ACC112 (cell line): ENCODE measurements at regions not wholly inside any gene's neighbourhood (a gene's known extent, or its start where the extent isn't known, plus 50 kb on each side); places are given as distances from the start of the nearest gene placed in this dataset.

Source experiments
- H2AFZ ChIP-seq: fragments of 200-600 bp; sonication (generic); one replicate; pipeline ENCODE4 v1.6.0; 2017; ENCODE audit warnings: antibody characterized with exemption, low read length; ENCODE audit not compliant: unreplicated experiment
- H3K27ac ChIP-seq: fragments of 200-600 bp; sonication (generic); 2 replicates; pipeline ENCODE4 v1.5.1; 2014; ENCODE audit warnings: low read depth, mild to moderate bottlenecking, antibody characterized with exemption, low read length, moderate library complexity
- H3K27me3 ChIP-seq: fragments of 200-600 bp; sonication (generic); 2 replicates; pipeline ENCODE4 v1.6.1; 2014; ENCODE audit warnings: mild to moderate bottlenecking, antibody characterized with exemption, low read length, moderate library complexity, mixed read lengths; ENCODE audit not compliant: insufficient read depth
- H3K36me3 ChIP-seq: fragments of 200-600 bp; sonication (generic); 2 replicates; pipeline ENCODE4 v1.6.1; 2016; ENCODE audit warnings: mild to moderate bottlenecking, antibody characterized with exemption, low read length, moderate library complexity, mixed read lengths; ENCODE audit not compliant: insufficient read depth
- H3K4me1 ChIP-seq: fragments of 200-600 bp; sonication (generic); one replicate; pipeline ENCODE4 v1.6.1; 2016; ENCODE audit warnings: low read length, mixed read lengths; ENCODE audit not compliant: insufficient read depth, unreplicated experiment, control insufficient read depth
- H3K4me3 ChIP-seq: fragments of 200-600 bp; sonication (generic); 2 replicates; pipeline ENCODE4 v1.5.1; 2014; ENCODE audit warnings: mild to moderate bottlenecking, low read depth, low read length
- H3K79me2 ChIP-seq: fragments of 200-600 bp; sonication (generic); one replicate; pipeline ENCODE4 v1.6.0; 2016; ENCODE audit warnings: low read length; ENCODE audit not compliant: control insufficient read depth, unreplicated experiment, insufficient read depth

DNA sequence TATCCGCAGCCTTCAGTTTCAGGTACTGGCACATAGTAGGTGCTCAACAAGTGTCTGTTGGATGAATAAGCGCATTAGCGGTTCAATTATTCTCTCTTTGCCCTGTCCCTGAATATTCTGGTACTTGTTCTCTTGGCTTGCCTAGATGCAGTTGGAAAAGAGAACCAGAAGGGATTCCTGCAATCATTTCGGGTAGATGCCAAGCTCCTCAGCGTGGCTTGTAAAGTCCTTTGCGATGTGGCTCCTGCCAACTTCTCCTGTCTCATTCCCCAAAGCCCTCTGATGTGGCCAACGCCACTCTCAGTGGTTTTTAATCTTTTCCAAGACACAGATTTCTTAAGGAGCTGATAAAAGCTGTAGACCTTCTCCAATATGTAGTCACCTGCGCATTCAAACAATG, 230.3 kb downstream of the SUDS3 start:
- no peaks in the 10 kb centered on the region for H3K27me3 ChIP-seq
- H3K27ac ChIP-seq = no peak overlapping the region
- H2AFZ ChIP-seq = no peak overlapping the region
- no peaks in the 10 kb centered on the region for H3K4me1 ChIP-seq
- H3K36me3 ChIP-seq = no peaks in the 10 kb centered on the region
- H3K4me3 ChIP-seq = no peak overlapping the region
- H3K79me2 ChIP-seq = no peaks in the 10 kb centered on the region

DNA sequence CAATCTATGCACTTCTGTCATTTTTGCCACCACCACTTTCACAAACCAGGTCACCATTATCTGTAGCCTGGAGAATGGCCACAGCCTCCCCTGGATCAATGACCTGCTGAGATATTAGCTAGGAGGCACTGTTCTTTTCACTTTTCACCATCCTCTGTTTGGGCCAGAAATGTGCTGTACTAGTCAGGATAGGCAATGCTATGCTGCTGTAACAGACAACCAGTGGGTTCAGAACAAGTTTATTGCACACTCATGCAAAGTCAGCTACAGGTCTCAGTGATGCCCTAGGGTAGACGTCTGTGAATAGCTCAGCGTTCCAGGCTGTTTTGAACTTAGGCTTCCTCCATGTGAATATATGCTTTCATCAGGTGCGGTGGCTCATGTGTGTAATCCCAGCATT, 231.5 kb downstream of the SUDS3 start:
- no peaks in the 10 kb centered on the region for H3K36me3 ChIP-seq
- no peaks in the 10 kb centered on the region for H3K27me3 ChIP-seq
- H3K4me1 ChIP-seq = no peaks in the 10 kb centered on the region
- H2AFZ ChIP-seq = no peak overlapping the region
- no peak overlapping the region for H3K27ac ChIP-seq
- H3K4me3 ChIP-seq = no peak overlapping the region
- no peaks in the 10 kb centered on the region for H3K79me2 ChIP-seq

DNA sequence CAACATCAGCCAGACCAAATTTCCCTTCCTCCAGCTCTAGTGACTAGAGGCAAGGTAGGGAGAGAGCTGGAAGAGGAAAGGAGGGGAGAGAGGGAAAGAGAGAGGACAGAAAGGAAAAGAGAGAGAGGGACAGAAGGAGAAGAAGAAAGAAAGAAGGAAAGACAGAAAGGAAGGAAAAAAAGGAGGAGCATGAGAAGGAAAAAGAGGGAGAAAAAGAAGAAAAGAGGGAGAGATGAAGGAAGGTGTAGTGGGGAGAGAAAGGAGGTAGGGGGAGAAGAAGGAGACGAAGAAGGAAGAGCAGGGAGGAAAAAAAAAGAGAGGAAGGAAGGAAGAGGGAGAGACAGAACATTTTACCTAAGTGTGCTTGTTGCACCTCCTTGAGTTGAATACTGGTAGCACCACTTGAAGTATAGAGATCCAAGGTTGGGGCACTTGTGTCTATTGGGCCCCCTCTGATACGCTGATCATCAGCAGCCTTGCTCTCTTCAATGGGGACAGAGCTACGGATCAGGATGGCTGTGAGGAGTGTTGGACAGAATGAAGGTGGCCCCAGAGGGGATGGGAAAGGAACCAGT, 232.5 kb downstream of the SUDS3 start:
- no peaks in the 10 kb centered on the region for H3K4me1 ChIP-seq
- H3K27me3 ChIP-seq = no peaks in the 10 kb centered on the region
- H2AFZ ChIP-seq = no peak overlapping the region
- no peaks in the 10 kb centered on the region for H3K79me2 ChIP-seq
- H3K36me3 ChIP-seq = no peaks in the 10 kb centered on the region
- H3K4me3 ChIP-seq = no peak overlapping the region
- no peak overlapping the region for H3K27ac ChIP-seq

GRCh38 chr12:118611295-118611694, 234.9 kb downstream of the SUDS3 start:
- Histone ChIP-seq H3K4me3 (no peak overlapping the region), H3K27ac (no peak overlapping the region), H3K4me1 (no peaks in the 10 kb centered on the region), H2AFZ (no peak overlapping the region), H3K79me2 (no peaks in the 10 kb centered on the region), H3K36me3 (no peaks in the 10 kb centered on the region), H3K27me3 (no peaks in the 10 kb centered on the region)

- Histone ChIP-seq H3K4me3 (no peak overlapping the region), H3K27me3 (no peaks in the 10 kb centered on the region), H3K36me3 (no peaks in the 10 kb centered on the region), H3K27ac (no peak overlapping the region), H3K79me2 (no peaks in the 10 kb centered on the region), H3K4me1 (no peaks in the 10 kb centered on the region), H2AFZ (no peak overlapping the region)
Observed at GRCh38 chr12:118611770-118612169, 235.4 kb downstream of the SUDS3 start.

- Histone ChIP-seq H2AFZ (no peak overlapping the region), H3K27ac (no peak overlapping the region), H3K4me3 (no peak overlapping the region), H3K4me1 (no peaks in the 10 kb centered on the region), H3K27me3 (no peaks in the 10 kb centered on the region), H3K36me3 (no peaks in the 10 kb centered on the region), H3K79me2 (no peaks in the 10 kb centered on the region)
Observed at GRCh38 chr12:118617611-118618450, 241.5 kb downstream of the SUDS3 start.

- Histone ChIP-seq H3K27me3 (no peaks in the 10 kb centered on the region), H3K4me1 (no peaks in the 10 kb centered on the region), H3K36me3 (no peaks in the 10 kb centered on the region), H3K27ac (no peak overlapping the region), H2AFZ (no peak overlapping the region), H3K4me3 (no peak overlapping the region), H3K79me2 (no peaks in the 10 kb centered on the region)
Observed at GRCh38 chr12:118618695-118619094, 242.3 kb downstream of the SUDS3 start.

GRCh38 chr12:118625050-118625675, 248.8 kb downstream of the SUDS3 start:
- H3K36me3 ChIP-seq = no peaks in the 10 kb centered on the region
- no peak overlapping the region for H2AFZ ChIP-seq
- H3K27me3 ChIP-seq = no peaks in the 10 kb centered on the region
- H3K4me3 ChIP-seq = no peak overlapping the region
- H3K27ac ChIP-seq = no peak overlapping the region
- H3K4me1 ChIP-seq = no peaks in the 10 kb centered on the region
- H3K79me2 ChIP-seq = no peaks in the 10 kb centered on the region

DNA sequence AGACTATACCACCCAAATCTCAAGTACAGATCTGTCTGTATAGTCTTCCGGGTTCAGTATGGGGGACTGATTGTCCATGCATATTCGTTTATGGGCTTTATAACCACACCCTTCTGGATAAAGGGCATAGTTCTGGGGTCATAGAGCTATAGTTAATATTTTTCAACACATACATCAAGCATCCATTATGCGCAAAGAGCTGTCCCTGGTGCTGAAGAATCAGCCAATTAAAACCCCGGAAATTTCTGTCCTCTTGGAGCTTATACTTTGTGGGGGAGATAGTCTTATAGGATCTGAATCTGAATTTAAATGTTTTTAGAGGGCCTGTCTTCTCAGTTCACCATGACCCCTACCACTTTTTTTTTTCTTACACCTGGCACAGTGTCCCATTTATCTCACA, 256.7 kb downstream of the SUDS3 start:
- Histone ChIP-seq H3K79me2 (no peaks in the 10 kb centered on the region), H3K36me3 (no peaks in the 10 kb centered on the region), H3K27ac (no peak overlapping the region), H2AFZ (no peak overlapping the region), H3K4me1 (no peaks in the 10 kb centered on the region), H3K27me3 (no peaks in the 10 kb centered on the region), H3K4me3 (no peak overlapping the region)

DNA sequence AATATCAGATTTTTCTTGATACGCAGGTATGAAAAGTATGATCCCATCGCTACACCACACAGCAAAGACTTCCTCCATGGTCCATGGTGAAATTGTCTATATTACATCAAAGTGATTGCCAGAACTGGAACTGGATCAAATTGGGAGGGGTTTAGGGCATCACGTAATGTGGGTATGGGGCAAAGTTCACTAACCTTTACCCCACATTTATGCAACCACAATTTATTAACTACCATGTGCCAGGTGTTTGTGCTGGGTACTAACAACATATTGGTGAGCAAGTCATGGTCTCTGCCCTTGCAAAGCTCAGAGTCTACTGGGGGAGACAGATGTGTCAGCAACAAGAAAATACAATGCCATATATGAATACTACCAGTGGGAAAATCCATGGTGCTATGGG, 258.9 kb downstream of the SUDS3 start:
- Histone ChIP-seq H3K79me2 (no peaks in the 10 kb centered on the region), H3K27ac (no peak overlapping the region), H3K27me3 (no peaks in the 10 kb centered on the region), H3K36me3 (no peaks in the 10 kb centered on the region), H2AFZ (no peak overlapping the region), H3K4me3 (no peak overlapping the region), H3K4me1 (no peaks in the 10 kb centered on the region)
